ENCODE measurements at regions not wholly inside any gene's neighbourhood (a gene's known extent, or its start where the extent isn't known, plus 50 kb on each side); places are given as distances from the start of the nearest gene placed in this dataset.

GRCh38 chr4:84384801-84385200 is 114.3 kb downstream of the NKX6-1 start:
- in situ Hi-C loops (cut with HindIII; ENCODE audit: low sequenced_read_pairs): no loop called here
- no peak for DNase-seq (ENCODE audit: low spot score)

GRCh38 chr4:84381759-84382158 is 117.3 kb downstream of the NKX6-1 start:
- in situ Hi-C loops (cut with HindIII; ENCODE audit: low sequenced_read_pairs): no loop called here
- DNase-seq (ENCODE audit: low spot score): no peak

- DNase-seq (ENCODE audit: low spot score): no peak
- in situ Hi-C loops (cut with HindIII; ENCODE audit: low sequenced_read_pairs): no loop called here
These were observed 119.0 kb downstream of the NKX6-1 start for GRCh38 chr4:84379917-84380641.

- DNase-seq (ENCODE audit: low spot score): no peak
- in situ Hi-C loops (cut with HindIII; ENCODE audit: low sequenced_read_pairs): no loop called here
These were observed 120.1 kb downstream of the NKX6-1 start for GRCh38 chr4:84378983-84379382.

- in situ Hi-C loops (cut with HindIII; ENCODE audit: low sequenced_read_pairs): no loop called here
- no peak for DNase-seq (ENCODE audit: low spot score)
These were observed 120.7 kb downstream of the NKX6-1 start for GRCh38 chr4:84378356-84378755.

GRCh38 chr4:84366907-84367306 is 132.2 kb downstream of the NKX6-1 start:
- DNase-seq (ENCODE audit: low spot score): no peak
- in situ Hi-C loops (cut with HindIII; ENCODE audit: low sequenced_read_pairs): no loop called here

- in situ Hi-C loops (cut with HindIII; ENCODE audit: low sequenced_read_pairs): no loop called here
- no peak for DNase-seq (ENCODE audit: low spot score)
These were observed 132.9 kb downstream of the NKX6-1 start for GRCh38 chr4:84366161-84366560.

- in situ Hi-C loops (cut with HindIII; ENCODE audit: low sequenced_read_pairs): no loop called here
- DNase-seq (ENCODE audit: low spot score): no peak
These were observed 136.0 kb downstream of the NKX6-1 start for GRCh38 chr4:84362896-84363655.

- DNase-seq (ENCODE audit: low spot score): no peak
These were observed 156.9 kb downstream of the NKX6-1 start for GRCh38 chr4:84342161-84342560.

GRCh38 chr4:84341559-84341958 is 157.5 kb downstream of the NKX6-1 start:
- DNase-seq (ENCODE audit: low spot score): no peak
- in situ Hi-C loops (cut with HindIII; ENCODE audit: low sequenced_read_pairs): no loop called here

More at GRCh38 chr4:84342161-84342560, 156.9 kb downstream of the NKX6-1 start:
- in situ Hi-C loops (cut with HindIII; ENCODE audit: low sequenced_read_pairs): no loop called here

- in situ Hi-C loops (cut with HindIII; ENCODE audit: low sequenced_read_pairs): no loop called here
- DNase-seq (ENCODE audit: low spot score): no peak
These were observed 160.7 kb downstream of the NKX6-1 start for GRCh38 chr4:84338367-84338766.

GRCh38 chr4:84336964-84337705 is 162.0 kb downstream of the NKX6-1 start:
- in situ Hi-C loops (cut with HindIII; ENCODE audit: low sequenced_read_pairs): no loop called here
- DNase-seq (ENCODE audit: low spot score): no peak

GRCh38 chr4:84327526-84327925 is 171.6 kb downstream of the NKX6-1 start:
- in situ Hi-C loops (cut with HindIII; ENCODE audit: low sequenced_read_pairs): no loop called here
- no peak for DNase-seq (ENCODE audit: low spot score)

- in situ Hi-C loops (cut with HindIII; ENCODE audit: low sequenced_read_pairs): no loop called here
- no peak for DNase-seq (ENCODE audit: low spot score)
These were observed 173.5 kb downstream of the NKX6-1 start for GRCh38 chr4:84325625-84326024.

- in situ Hi-C loops (cut with HindIII; ENCODE audit: low sequenced_read_pairs): no loop called here
- DNase-seq (ENCODE audit: low spot score): no peak
These were observed 174.5 kb downstream of the NKX6-1 start for GRCh38 chr4:84324303-84325245.

- in situ Hi-C loops (cut with HindIII; ENCODE audit: low sequenced_read_pairs): no loop called here
- DNase-seq (ENCODE audit: low spot score): no peak
These were observed 180.0 kb downstream of the NKX6-1 start for GRCh38 chr4:84319124-84319523.

- in situ Hi-C loops (cut with HindIII; ENCODE audit: low sequenced_read_pairs): no loop called here
- DNase-seq (ENCODE audit: low spot score): no peak
These were observed 181.6 kb downstream of the NKX6-1 start for GRCh38 chr4:84317513-84317912.

- in situ Hi-C loops (cut with HindIII; ENCODE audit: low sequenced_read_pairs): no loop called here
- no peak for DNase-seq (ENCODE audit: low spot score)
These were observed 186.6 kb downstream of the NKX6-1 start for GRCh38 chr4:84312426-84313012.

GRCh38 chr4:84309191-84309590 is 189.9 kb downstream of the NKX6-1 start:
- in situ Hi-C loops (cut with HindIII; ENCODE audit: low sequenced_read_pairs): no loop called here
- no peak for DNase-seq (ENCODE audit: low spot score)

Data from G401 (cell line).